ENCODE measurements at regions not wholly inside any gene's neighbourhood (a gene's known extent, or its start where the extent isn't known, plus 50 kb on each side); places are given as distances from the start of the nearest gene placed in this dataset.

DNA sequence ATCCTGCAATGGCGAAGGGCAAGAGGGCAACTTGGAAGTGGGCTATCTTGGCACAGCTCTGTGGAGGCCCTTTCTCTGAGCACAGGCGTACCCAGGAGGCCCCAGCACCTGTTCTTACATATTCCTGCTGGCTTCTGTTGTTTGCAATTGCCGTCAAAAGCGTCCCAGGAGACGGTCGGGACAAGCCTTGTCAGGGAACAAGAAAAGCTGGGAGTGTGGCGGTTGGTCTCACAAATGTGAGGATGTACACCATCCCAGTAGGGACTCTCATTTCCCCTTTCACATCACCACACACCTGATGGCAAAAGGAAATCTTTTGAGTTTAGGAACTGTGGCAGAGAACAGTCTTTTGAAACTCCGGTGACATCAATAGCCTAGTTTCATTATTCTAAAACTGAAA, 94.7 kb upstream of the EFEMP1 start:
- no peak for DNase-seq
- Histone ChIP-seq H3K4me3 (no peak overlapping the region), H3K9ac (ENCODE audit: low read depth in 2 of 2, low read length in 2 of 2) (no peak overlapping the region), H3K4me1 (no peaks in the 10 kb centered on the region), H3K27ac (no peak overlapping the region), H3K9me3 (no peaks in the 10 kb centered on the region), H3K36me3 (no peaks in the 10 kb centered on the region), H3K27me3 (no peaks in the 10 kb centered on the region)
- intact Hi-C loops (cut with DNase I): no loop called here
- no peak for TF ChIP-seq CTCF (IDR thresholded peaks at IDR 0.05)

GRCh38 chr2:56021136-56021474, 97.5 kb upstream of the EFEMP1 start:
- no peak overlapping the region for H3K4me3 ChIP-seq
- TF ChIP-seq CTCF (IDR thresholded peaks at IDR 0.05): no peak

GRCh38 chr2:56021579-56021978, 98.0 kb upstream of the EFEMP1 start:
- no peak for TF ChIP-seq CTCF (IDR thresholded peaks at IDR 0.05)
- Histone ChIP-seq H3K4me1 (no peaks in the 10 kb centered on the region), H3K4me3 (no peak overlapping the region), H3K9ac (ENCODE audit: low read depth in 2 of 2, low read length in 2 of 2) (no peak overlapping the region), H3K9me3 (no peaks in the 10 kb centered on the region), H3K27ac (no peak overlapping the region), H3K36me3 (no peaks in the 10 kb centered on the region), H3K27me3 (no peaks in the 10 kb centered on the region)
- no peak for DNase-seq
- intact Hi-C loops (cut with DNase I): no loop called here

More at GRCh38 chr2:56021136-56021474, 97.5 kb upstream of the EFEMP1 start:
- no peak for DNase-seq
- Histone ChIP-seq H3K4me1 (no peaks in the 10 kb centered on the region), H3K36me3 (no peaks in the 10 kb centered on the region), H3K9ac (ENCODE audit: low read depth in 2 of 2, low read length in 2 of 2) (no peak overlapping the region), H3K27me3 (no peaks in the 10 kb centered on the region), H3K27ac (no peak overlapping the region), H3K9me3 (no peaks in the 10 kb centered on the region)
- intact Hi-C loops (cut with DNase I): no loop called here

DNA sequence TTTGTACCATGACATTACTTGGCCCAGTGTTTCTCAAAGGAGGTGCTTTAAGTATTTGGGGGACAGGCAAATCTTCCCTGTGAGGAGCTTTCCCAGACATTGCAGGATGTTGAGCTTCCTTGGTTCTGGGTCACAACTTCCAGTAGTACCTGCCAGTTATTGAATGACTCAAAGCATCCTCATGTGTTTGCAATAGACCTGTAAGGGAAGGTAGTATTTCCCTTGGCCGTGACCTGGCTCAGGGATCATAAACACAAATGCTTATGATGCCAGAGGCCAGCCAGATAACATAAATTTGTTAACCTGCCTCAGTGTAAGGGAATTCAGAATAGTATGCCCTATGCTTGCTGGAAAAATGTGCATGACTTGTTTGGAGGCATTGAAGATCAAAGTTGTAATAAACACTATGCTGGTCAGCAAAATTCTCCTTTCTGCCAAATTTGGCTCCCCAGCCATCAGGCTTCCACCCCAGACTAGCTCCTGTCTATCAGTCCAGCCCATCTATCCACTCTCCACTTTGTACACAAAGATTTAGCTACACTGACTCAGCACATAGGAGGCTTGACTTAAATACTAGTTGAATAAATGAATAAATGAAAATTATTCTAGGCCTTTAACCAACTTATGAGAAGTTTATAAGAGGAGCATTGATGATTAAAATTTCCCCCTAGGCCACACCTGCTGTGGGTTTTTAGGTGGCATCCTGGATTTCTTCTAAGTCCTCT, 102.0 kb upstream of the EFEMP1 start:
- Histone ChIP-seq H3K27ac (no peak overlapping the region), H3K27me3 (no peaks in the 10 kb centered on the region), H3K9ac (ENCODE audit: low read depth in 2 of 2, low read length in 2 of 2) (no peak overlapping the region), H3K9me3 (no peaks in the 10 kb centered on the region), H3K4me3 (no peak overlapping the region), H3K36me3 (no peaks in the 10 kb centered on the region), H3K4me1 (no peaks in the 10 kb centered on the region)
- no peak for DNase-seq
- intact Hi-C loops (cut with DNase I): no loop called here
- no peak for TF ChIP-seq CTCF (IDR thresholded peaks at IDR 0.05)

- no peak overlapping the region for H3K27ac ChIP-seq
- H3K36me3 ChIP-seq: no peaks in the 10 kb centered on the region
- DNase-seq: no peak
- intact Hi-C loops (cut with DNase I): no loop called here
- no peak for TF ChIP-seq CTCF (IDR thresholded peaks at IDR 0.05)
- no peaks in the 10 kb centered on the region for H3K4me1 ChIP-seq
- no peaks in the 10 kb centered on the region for H3K27me3 ChIP-seq
- H3K4me3 ChIP-seq: no peak overlapping the region
- H3K9ac ChIP-seq (ENCODE audit: low read depth in 2 of 2, low read length in 2 of 2): no peak overlapping the region
- H3K9me3 ChIP-seq: no peaks in the 10 kb centered on the region
Observed at GRCh38 chr2:56026828-56027227, 103.2 kb upstream of the EFEMP1 start.

Data from colonic mucosa (tissue), 4 donors.